HEK293 (cell line): ENCODE measurements at regions not wholly inside any gene's neighbourhood (a gene's known extent, or its start where the extent isn't known, plus 50 kb on each side); places are given as distances from the start of the nearest gene placed in this dataset.

Source experiments
- FEZF1 ChIP-seq: fragments of 450-650 bp; formaldehyde crosslinking; IDR thresholded peaks from 2 replicates; pipeline ENCODE4 v1.5.1; 2016; ENCODE audit warnings: missing biosample characterization, missing genetic modification characterization
- HOXA7 ChIP-seq: sonication (generic); formaldehyde crosslinking; IDR thresholded peaks from 2 replicates; pipeline ENCODE4 v1.8.1; 2022; ENCODE audit warnings: missing genetic modification reagents, borderline replicate concordance
- ZBTB11 ChIP-seq: fragments of 450-650 bp; formaldehyde crosslinking; conservative IDR thresholded peaks from 2 replicates; pipeline ENCODE4 v1.5.1; 2016; ENCODE audit warnings: low read depth, missing biosample characterization, missing genetic modification characterization
- ZFP3 ChIP-seq: fragments of 450-650 bp; formaldehyde crosslinking; IDR thresholded peaks from 2 replicates; pipeline ENCODE4 v1.5.1; 2016; ENCODE audit warnings: low read depth, missing biosample characterization, missing genetic modification characterization

GRCh38 chr2:236851187-236851586, 234.5 kb upstream of the COPS8 start:
- TF ChIP-seq FEZF1 (tag by site-specific recombination) = no peak
- no peak for TF ChIP-seq ZFP3 (tag by site-specific recombination)
- no peak for TF ChIP-seq ZBTB11 (tag by site-specific recombination)
- no peak for TF ChIP-seq HOXA7
